Esophagus squamous epithelium (tissue), 5 donors: ENCODE measurements at regions not wholly inside any gene's neighbourhood (a gene's known extent, or its start where the extent isn't known, plus 50 kb on each side); places are given as distances from the start of the nearest gene placed in this dataset.

Experiments
- DNase-seq: peaks from one replicate; lab custom pipeline; 2025; lab: John Stamatoyannopoulos, UW
- H3K27ac ChIP-seq, 4 donors: fragments of 200-600 bp; sonication (generic); one replicate each; pipeline ENCODE4 v1.5.1; 2016 to 2019; ENCODE audit warnings: mild to moderate bottlenecking in 1 of 4
- H3K27me3 ChIP-seq, 4 donors: fragments of 200-600 bp; sonication (generic); 1 replicate in 3 of 4; 2 replicates in 1 of 4; pipeline versions ENCODE4 v1.5.1 to v1.6.0; 2017 to 2021; ENCODE audit warnings: antibody characterized with exemption in 1 of 4
- H3K36me3 ChIP-seq, 3 donors: fragments of 200-600 bp; sonication (generic); one replicate each; pipeline ENCODE4 v1.5.1; 2016 to 2019
- H3K4me1 ChIP-seq, 3 donors: fragments of 200-600 bp; sonication (generic); one replicate each; pipeline ENCODE4 v1.5.1; 2017 to 2019
- H3K4me3 ChIP-seq, 4 donors: fragments of 200-600 bp; sonication (generic); 1 replicate in 3 of 4; 2 replicates in 1 of 4; pipeline ENCODE4 v1.5.1; 2016 to 2019; ENCODE audit warnings: mild to moderate bottlenecking in 2 of 4, moderate library complexity in 1 of 4
- H3K9me3 ChIP-seq, 3 donors: fragments of 200-600 bp; sonication (generic); one replicate each; pipeline ENCODE4 v1.5.1; 2016 to 2019
- CTCF ChIP-seq, 6 experiments: fragments of 450-650 bp in 4 of 6; fragments of 200-600 bp in 2 of 6; sonication (generic) in 2 of 6; IDR thresholded peaks; one replicate each; pipeline ENCODE4 v1.5.1; 2016 to 2019; ENCODE audit warnings: antibody characterized with exemption in 6 of 6, mild to moderate bottlenecking in 4 of 6, moderate library complexity in 4 of 6
- POLR2A ChIP-seq, 4 donors: fragments of 450-650 bp; IDR thresholded peaks; one replicate each; pipeline ENCODE4 v1.6.1; 2017; ENCODE audit warnings: antibody characterized with exemption in 4 of 4, mild to moderate bottlenecking in 4 of 4, moderate library complexity in 3 of 4
- WGBS, 2 donors: methylation state at CpG; one replicate each; pipeline ENCODE4 v1.1.5; 2018; 5-methylcytosine and 5-hydroxymethylcytosine counted together
- intact Hi-C: fragments of 100-400 bp; cut with DNase I; formaldehyde crosslinking; loops from one replicate; pipeline ENCODE4 v1.15.0; 2022
- donor health status: DM: yes; HTN: yes; CAD: no.

GRCh38 chr12:13890943-13891342 lies 90.5 kb downstream of the GRIN2B start:
- TF ChIP-seq POLR2A (IDR thresholded peaks at IDR 0.05) (no peak), CTCF (IDR thresholded peaks at IDR 0.05) (no peak)
- Histone ChIP-seq H3K27me3 (peaks cover 0 to 7% (median 0%) of the 10 kb centered on the region in 4 donors), H3K27ac (no peak overlapping the region), H3K9me3 (no peaks in the 10 kb centered on the region), H3K4me3 (no peak overlapping the region), H3K4me1 (no peaks in the 10 kb centered on the region), H3K36me3 (no peaks in the 10 kb centered on the region)
- no peak for DNase-seq
- intact Hi-C loops, result no loop called here
- 40 to 86% methylated on average over 2 of the region's 2 CpGs for WGBS, 2 donors

- 86% methylated on average over 8 of the region's 8 CpGs for WGBS, 2 donors
- TF ChIP-seq POLR2A (IDR thresholded peaks at IDR 0.05) (no peak), CTCF (IDR thresholded peaks at IDR 0.05) (no peak)
- no peak for DNase-seq
- Histone ChIP-seq H3K4me3 (no peak overlapping the region), H3K9me3 (no peaks in the 10 kb centered on the region), H3K27ac (no peak overlapping the region), H3K4me1 (no peaks in the 10 kb centered on the region), H3K27me3 (peaks cover 0 to 15% (median 0%) of the 10 kb centered on the region in 4 donors), H3K36me3 (no peaks in the 10 kb centered on the region)
- intact Hi-C loops, result no loop called here
These were observed 93.5 kb downstream of the GRIN2B start for GRCh38 chr12:13887779-13888388.

GRCh38 chr12:13882176-13882575 lies 99.2 kb downstream of the GRIN2B start:
- Histone ChIP-seq H3K27me3 (peaks cover 0 to 15% (median 0%) of the 10 kb centered on the region in 4 donors), H3K4me3 (no peak overlapping the region), H3K4me1 (no peaks in the 10 kb centered on the region), H3K36me3 (no peaks in the 10 kb centered on the region), H3K9me3 (no peaks in the 10 kb centered on the region), H3K27ac (no peak overlapping the region)
- no peak for DNase-seq
- WGBS, 2 donors, result 43 to 45% methylated on average over 4 of the region's 4 CpGs
- TF ChIP-seq CTCF (IDR thresholded peaks at IDR 0.05), result no peak
- no peak for TF ChIP-seq POLR2A (IDR thresholded peaks at IDR 0.05)
- intact Hi-C loops, result no loop called here

- WGBS, 2 donors, result 60 to 66% methylated on average over 4 of the region's 4 CpGs
- H3K27me3 ChIP-seq, result peaks cover 0 to 5% (median 0%) of the 10 kb centered on the region in 4 donors
- H3K27ac ChIP-seq, result no peak overlapping the region
- H3K4me1 ChIP-seq, result no peaks in the 10 kb centered on the region
- DNase-seq, result no peak
- H3K4me3 ChIP-seq, result no peak overlapping the region
- intact Hi-C loops, result no loop called here
- H3K9me3 ChIP-seq, result no peaks in the 10 kb centered on the region
- TF ChIP-seq POLR2A (IDR thresholded peaks at IDR 0.05), result no peak
- TF ChIP-seq CTCF (IDR thresholded peaks at IDR 0.05), result no peak
- H3K36me3 ChIP-seq, result no peaks in the 10 kb centered on the region
These were observed 100.8 kb downstream of the GRIN2B start for GRCh38 chr12:13880613-13881012.

GRCh38 chr12:13875744-13876143 lies 105.7 kb downstream of the GRIN2B start:
- WGBS, 2 donors, result 68 to 78% methylated on average over 4 of the region's 4 CpGs
- no peaks in the 10 kb centered on the region for H3K36me3 ChIP-seq

More at GRCh38 chr12:13875744-13876143, 105.7 kb downstream of the GRIN2B start:
- intact Hi-C loops, result loop anchor here (5.0 kb wide), 1 partner anchor 292 kb away; no protein-coding TSS in a partner anchor
- Histone ChIP-seq H3K27me3 (peaks cover 0 to 4% (median 0%) of the 10 kb centered on the region in 4 donors), H3K9me3 (no peaks in the 10 kb centered on the region), H3K4me3 (no peak overlapping the region), H3K27ac (no peak overlapping the region), H3K4me1 (no peaks in the 10 kb centered on the region)
- no peak for DNase-seq
- TF ChIP-seq CTCF (IDR thresholded peaks at IDR 0.05) (no peak), POLR2A (IDR thresholded peaks at IDR 0.05) (no peak)
